ENCODE measurements at regions not wholly inside any gene's neighbourhood (a gene's known extent, or its start where the extent isn't known, plus 50 kb on each side); places are given as distances from the start of the nearest gene placed in this dataset.

DNA sequence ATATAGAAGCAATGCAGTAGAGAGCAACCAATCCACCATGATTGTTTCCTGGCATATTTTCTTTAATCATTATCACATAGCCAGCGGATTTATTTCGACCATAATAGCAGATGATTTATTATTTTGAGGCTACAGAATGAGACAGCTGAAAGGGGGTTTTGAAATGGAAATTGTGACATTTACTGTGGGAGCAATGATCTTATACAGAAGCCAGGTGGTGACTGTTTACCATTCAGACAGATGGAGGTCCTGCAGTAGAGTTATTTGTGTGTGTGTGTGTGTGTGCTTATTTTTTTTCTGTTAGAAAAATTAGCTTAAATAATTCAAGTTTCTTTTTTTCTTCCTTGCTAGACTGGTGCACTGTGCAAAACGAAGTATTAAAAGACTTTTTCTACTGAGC, 1784.5 kb downstream of the MRPL39 start:
- Histone ChIP-seq H3K9me3 (ENCODE audit: control insufficient read depth, insufficient read depth, low read length) (no peaks in the 10 kb centered on the region), H3K4me2 (ENCODE audit: low read depth, low read length) (no peak overlapping the region), H3K4ac (ENCODE audit: low read depth, low read length) (no peak overlapping the region), H3K4me1 (ENCODE audit: control insufficient read depth, insufficient read depth, low read length) (no peaks in the 10 kb centered on the region), H3K18ac (ENCODE audit: low read depth, low read length) (no peak overlapping the region), H3K4me3 (ENCODE audit: insufficient read depth, low read depth, low read length) (no peak overlapping the region), H2AK5ac (ENCODE audit: low read depth, low read length) (no peak overlapping the region), H2BK15ac (ENCODE audit: low read depth, low read length) (no peak overlapping the region), H3K27ac (ENCODE audit: insufficient read depth, low read length) (no peak overlapping the region), H4K8ac (ENCODE audit: low read depth in 2 of 2, low read length in 2 of 2) (no peak overlapping the region), H3K56ac (ENCODE audit: extremely low read depth, insufficient read depth, low read length) (no peak overlapping the region), H2AFZ (replicated peaks; ENCODE audit: low read length, poor library complexity) (no peak overlapping the region), H3K36me3 (ENCODE audit: control insufficient read depth, insufficient read depth, low read length) (no peaks in the 10 kb centered on the region), H2BK5ac (ENCODE audit: low read depth, low read length, poor library complexity, severe bottlenecking) (no peak overlapping the region), H3K14ac (replicated peaks; ENCODE audit: low read depth, low read length) (no peak overlapping the region), H3K23ac (ENCODE audit: low read depth, low read length) (no peak overlapping the region), H3K9me1 (ENCODE audit: insufficient read depth, low read length) (no peaks in the 10 kb centered on the region), H4K91ac (ENCODE audit: insufficient read depth, low read depth, low read length) (no peak overlapping the region), H2BK120ac (ENCODE audit: low read depth, low read length) (no peak overlapping the region), H2BK20ac (ENCODE audit: low read depth, low read length) (no peak overlapping the region), H3K9ac (ENCODE audit: low read depth, low read length) (no peak overlapping the region), H3K79me1 (ENCODE audit: low read depth in 1 of 2, low read length in 2 of 2) (no peaks in the 10 kb centered on the region), H4K20me1 (ENCODE audit: insufficient read depth, low read length) (no peaks in the 10 kb centered on the region), H3K27me3 (ENCODE audit: control insufficient read depth, insufficient read depth, low read length) (no peaks in the 10 kb centered on the region), H4K5ac (ENCODE audit: low read depth, low read length) (no peak overlapping the region), H2AK9ac (replicated peaks; ENCODE audit: low read depth, low read length, poor library complexity) (no peak overlapping the region)
- intact Hi-C loops (cut with micrococcal nuclease) (no loop called here), in situ Hi-C loops (cut with MboI; ENCODE audit: low sequenced_read_pairs) (no loop called here), dilution Hi-C loops (cut with HindIII; ENCODE audit: low sequenced_read_pairs, unreplicated experiment) (no loop called here)
- no peak for ATAC-seq (ENCODE audit: low read depth)
- DNase-seq = no peak
- POLR2A ChIA-PET (ENCODE audit: unreplicated experiment) = no interaction called here
- BruUV-seq (replicated peaks) = no TSS peak
- WGBS, 2 experiments (ENCODE audit: extremely low coverage in 2 of 2, insufficient read length in 1 of 2) = no CpG with 5 or more reads among the region's 3 CpGs
- CTCF ChIA-PET = no interaction called here
- TF ChIP-seq RAD21 (IDR thresholded peaks at IDR 0.05; ENCODE audit: low read length) (no peak), SMC3 (IDR thresholded peaks at IDR 0.05; ENCODE audit: low read depth, low read length) (no peak), POLR2A (IDR thresholded peaks at IDR 0.05; ENCODE audit: low read depth, low read length) (no peak)

All from IMR-90 (cell line).